IMR-90 (cell line): ENCODE measurements at regions not wholly inside any gene's neighbourhood (a gene's known extent, or its start where the extent isn't known, plus 50 kb on each side); places are given as distances from the start of the nearest gene placed in this dataset.

ENCODE experiments used
- ATAC-seq: fragments of 200-7000 bp; cut with Tn5 transposase; 2 replicates; pipeline ENCODE4 v1.9.1; 2020; ENCODE audit warnings: low read depth, mild to moderate bottlenecking, moderate library complexity
- BruUV-seq: library from RNA; stranded (reverse); fragments of 400-500 nt; replicated peaks from 2 replicates; lab custom pipeline; 2021; lab: Mats Ljungman, UMichigan
- CTCF ChIA-PET: fragments of 300-600 bp; formaldehyde crosslinking; extraction: SDS; loops from one replicate; lab custom pipeline; 2021; ENCODE audit warnings: antibody characterized with exemption; lab: Yijun Ruan, JAX
- POLR2A ChIA-PET: fragments of 300-600 bp; sonication (Branson Sonifier 250); formaldehyde crosslinking; loops from one replicate; lab custom pipeline; 2022; ENCODE audit warnings: antibody characterized with exemption; ENCODE audit not compliant: unreplicated experiment; lab: Charles Lee
- DNase-seq: peaks from one replicate; pipeline ENCODE4 v3.0.0; 2013
- H2AFZ ChIP-seq: replicated peaks from 2 replicates; pipeline ENCODE3; 2013; ENCODE audit warnings: low read length, mild to moderate bottlenecking; ENCODE audit not compliant: poor library complexity
- H2AK5ac ChIP-seq: 2 replicates; pipeline ENCODE4 v1.6.1; 2013; ENCODE audit warnings: low read depth, low read length, inconsistent platforms
- H2AK9ac ChIP-seq: replicated peaks from 2 replicates; pipeline ENCODE3; 2013; ENCODE audit warnings: mild to moderate bottlenecking, low read depth, low read length, moderate library complexity; ENCODE audit not compliant: poor library complexity
- H2BK120ac ChIP-seq: 2 replicates; pipeline ENCODE4 v1.6.1; 2013; ENCODE audit warnings: low read depth, low read length, inconsistent platforms
- H2BK15ac ChIP-seq: 3 replicates; pipeline ENCODE4 v1.6.1; 2013; ENCODE audit warnings: low read depth, low read length, inconsistent platforms
- H2BK20ac ChIP-seq: 2 replicates; pipeline ENCODE4 v1.6.1; 2013; ENCODE audit warnings: low read depth, mild to moderate bottlenecking, inconsistent platforms, low read length, moderate library complexity
- H2BK5ac ChIP-seq: 2 replicates; pipeline ENCODE4 v1.6.1; 2013; ENCODE audit warnings: mild to moderate bottlenecking, low read depth, low read length, inconsistent platforms; ENCODE audit not compliant: poor library complexity, severe bottlenecking
- H3K14ac ChIP-seq: replicated peaks from 2 replicates; pipeline ENCODE4 v1.6.1; 2013; ENCODE audit warnings: low read depth, low read length, inconsistent platforms
- H3K18ac ChIP-seq: 2 replicates; pipeline ENCODE4 v1.6.1; 2013; ENCODE audit warnings: low read depth, low read length, control low read depth
- H3K23ac ChIP-seq: 2 replicates; pipeline ENCODE4 v1.6.1; 2013; ENCODE audit warnings: low read depth, low read length, inconsistent platforms
- H3K27ac ChIP-seq: 2 replicates; pipeline ENCODE4 v1.5.1; 2013; ENCODE audit warnings: mild to moderate bottlenecking, control low read depth, low read length; ENCODE audit not compliant: insufficient read depth
- H3K27me3 ChIP-seq: 2 replicates; pipeline ENCODE4 v1.6.1; 2013; ENCODE audit warnings: low read length; ENCODE audit not compliant: control insufficient read depth, insufficient read depth
- H3K36me3 ChIP-seq: 2 replicates; pipeline ENCODE4 v1.6.1; 2013; ENCODE audit warnings: low read length, mixed read lengths; ENCODE audit not compliant: control insufficient read depth, insufficient read depth
- H3K4ac ChIP-seq: 2 replicates; pipeline ENCODE4 v1.6.1; 2013; ENCODE audit warnings: low read depth, low read length, inconsistent platforms
- H3K4me1 ChIP-seq: 2 replicates; pipeline ENCODE4 v1.6.1; 2013; ENCODE audit warnings: low read length, mixed read lengths; ENCODE audit not compliant: control insufficient read depth, insufficient read depth
- H3K4me2 ChIP-seq: 2 replicates; pipeline ENCODE4 v1.6.1; 2013; ENCODE audit warnings: low read depth, mild to moderate bottlenecking, control low read depth, low read length, moderate library complexity
- H3K4me3 ChIP-seq: 2 replicates; pipeline ENCODE4 v1.5.1; 2013; ENCODE audit warnings: low read depth, mild to moderate bottlenecking, control low read depth, low read length, moderate library complexity; ENCODE audit not compliant: insufficient read depth
- H3K56ac ChIP-seq: 2 replicates; pipeline ENCODE4 v1.6.1; 2013; ENCODE audit warnings: low read length, inconsistent platforms; ENCODE audit not compliant: insufficient read depth; ENCODE audit errors: extremely low read depth
- H3K79me1 ChIP-seq, 2 experiments: 2 replicates each; pipeline ENCODE4 v1.6.1; 2013; ENCODE audit warnings: low read length in 2 of 2, inconsistent platforms in 1 of 2, low read depth in 1 of 2
- H3K9ac ChIP-seq: 2 replicates; pipeline ENCODE4 v1.6.1; 2013; ENCODE audit warnings: low read depth, low read length, control low read depth
- H3K9me1 ChIP-seq: 2 replicates; pipeline ENCODE4 v1.6.1; 2013; ENCODE audit warnings: low read length, inconsistent platforms; ENCODE audit not compliant: insufficient read depth
- H3K9me3 ChIP-seq: 2 replicates; pipeline ENCODE4 v1.6.1; 2013; ENCODE audit warnings: low read length; ENCODE audit not compliant: control insufficient read depth, insufficient read depth
- H4K20me1 ChIP-seq: 2 replicates; pipeline ENCODE4 v1.6.1; 2013; ENCODE audit warnings: low read length, inconsistent platforms; ENCODE audit not compliant: insufficient read depth
- H4K5ac ChIP-seq: 2 replicates; pipeline ENCODE4 v1.6.1; 2013; ENCODE audit warnings: mild to moderate bottlenecking, low read depth, low read length, control low read depth
- H4K8ac ChIP-seq, 2 experiments: 2 replicates each; pipeline ENCODE4 v1.6.1; 2013; ENCODE audit warnings: low read depth in 2 of 2, low read length in 2 of 2, control low read depth in 1 of 2, inconsistent platforms in 1 of 2
- H4K91ac ChIP-seq: 2 replicates; pipeline ENCODE4 v1.6.1; 2013; ENCODE audit warnings: low read depth, low read length, inconsistent platforms; ENCODE audit not compliant: insufficient read depth
- BHLHE40 ChIP-seq: fragments of 150-350 bp; IDR thresholded peaks from 2 replicates; pipeline ENCODE4 v1.6.1; 2016; ENCODE audit warnings: mild to moderate bottlenecking, low read depth, low read length
- CEBPB ChIP-seq: IDR thresholded peaks from 2 replicates; pipeline ENCODE4 v1.6.1; 2012; ENCODE audit warnings: low read depth, low read length, improper control_type of control experiment
- CHD1 ChIP-seq: IDR thresholded peaks from 2 replicates; pipeline ENCODE4 v1.6.1; 2012; ENCODE audit warnings: low read depth, low read length, improper control_type of control experiment
- CTCF ChIP-seq: conservative IDR thresholded peaks from 2 replicates; pipeline ENCODE4 v1.5.1; 2012; ENCODE audit warnings: mild to moderate bottlenecking, low read depth, low read length, improper control_type of control experiment
- MAFK ChIP-seq: IDR thresholded peaks from 2 replicates; pipeline ENCODE4 v1.6.1; 2012; ENCODE audit warnings: low read depth, low read length, improper control_type of control experiment
- MAZ ChIP-seq: IDR thresholded peaks from 2 replicates; pipeline ENCODE4 v1.6.1; 2012; ENCODE audit warnings: low read depth, mild to moderate bottlenecking, low read length, improper control_type of control experiment, moderate library complexity, borderline replicate concordance
- MXI1 ChIP-seq: IDR thresholded peaks from 2 replicates; pipeline ENCODE4 v1.6.1; 2012; ENCODE audit warnings: low read depth, mild to moderate bottlenecking, low read length, moderate library complexity, borderline replicate concordance
- NFE2L2 ChIP-seq: fragments of 150-350 bp; IDR thresholded peaks from 2 replicates; pipeline ENCODE4 v1.6.1; 2016; ENCODE audit warnings: low read depth, mild to moderate bottlenecking, low read length
- POLR2A ChIP-seq: IDR thresholded peaks from 2 replicates; pipeline ENCODE4 v1.6.1; 2012; ENCODE audit warnings: mild to moderate bottlenecking, low read depth, low read length
- RAD21 ChIP-seq: IDR thresholded peaks from 2 replicates; pipeline ENCODE4 v1.6.1; 2012; ENCODE audit warnings: low read length, improper control_type of control experiment
- RCOR1 ChIP-seq: IDR thresholded peaks from 2 replicates; pipeline ENCODE4 v1.6.1; 2012; ENCODE audit warnings: mild to moderate bottlenecking, low read length, improper control_type of control experiment; ENCODE audit not compliant: insufficient replicate concordance
- RFX5 ChIP-seq: IDR thresholded peaks from 2 replicates; pipeline ENCODE4 v1.8.0; 2012; ENCODE audit warnings: low read depth, mild to moderate bottlenecking, low read length, moderate library complexity
- WGBS, 2 experiments: methylation state at CpG; one replicate each; pipeline versions ENCODE4 v1.1.5 to v1.1.7; 2013; ENCODE audit warnings: missing lambda C conversion rate in 2 of 2; ENCODE audit not compliant: insufficient read length in 1 of 2; ENCODE audit errors: extremely low coverage in 2 of 2; 5-methylcytosine and 5-hydroxymethylcytosine counted together
- dilution Hi-C: fragments of 300-500 bp; cut with HindIII; formaldehyde crosslinking; loops from one replicate; pipeline ENCODE4 v1.14.3; 2018; ENCODE audit warnings: low sequenced_read_pairs; ENCODE audit not compliant: unreplicated experiment
- in situ Hi-C: fragments of 300-500 bp; cut with MboI; formaldehyde crosslinking; loops from 3 replicates; pipeline ENCODE4 v1.14.3; 2019; ENCODE audit warnings: low sequenced_read_pairs, inconsistent platforms, mixed read lengths
- intact Hi-C: fragments of 100-400 bp; cut with micrococcal nuclease; formaldehyde crosslinking; loops from 2 replicates; pipeline ENCODE4 v1.10.0; 2022
- TF ChIP-seq, protein P1 (sequence below): fragments of 150-350 bp; IDR thresholded peaks from 2 replicates; pipeline ENCODE4 v1.6.1; 2017; ENCODE audit warnings: mild to moderate bottlenecking, antibody characterized with exemption, low read length, low read depth
- TF ChIP-seq, protein P2 (sequence below): fragments of 150-350 bp; IDR thresholded peaks from 2 replicates; pipeline ENCODE4 v1.6.1; 2016; ENCODE audit warnings: low read depth, mild to moderate bottlenecking, low read length, moderate library complexity, borderline replicate concordance

GRCh38 chr12:61362037-61362436 lies 898.2 kb upstream of the USP15 start:
- Histone ChIP-seq H2AK9ac (no peak overlapping the region), H3K23ac (no peak overlapping the region), H2BK5ac (no peak overlapping the region), H3K9me3 (peaks cover 7% of the 10 kb centered on the region), H3K4me3 (no peak overlapping the region), H3K36me3 (no peaks in the 10 kb centered on the region), H3K18ac (no peak overlapping the region), H2BK20ac (no peak overlapping the region), H4K91ac (no peak overlapping the region), H3K27ac (no peak overlapping the region), H3K27me3 (no peaks in the 10 kb centered on the region), H2AFZ (no peak overlapping the region), H2BK120ac (no peak overlapping the region), H3K4me2 (no peak overlapping the region), H2AK5ac (no peak overlapping the region), H3K4me1 (no peaks in the 10 kb centered on the region), H3K14ac (no peak overlapping the region), H4K20me1 (no peaks in the 10 kb centered on the region), H4K5ac (no peak overlapping the region), H3K9ac (no peak overlapping the region), H3K4ac (no peak overlapping the region), H3K79me1 (no peaks in the 10 kb centered on the region), H3K56ac (no peak overlapping the region), H3K9me1 (no peaks in the 10 kb centered on the region), H2BK15ac (no peak overlapping the region), H4K8ac (no peak overlapping the region)
- CTCF ChIA-PET = no interaction called here
- intact Hi-C loops = no loop called here
- POLR2A ChIA-PET = no interaction called here
- no TSS peak for BruUV-seq
- in situ Hi-C loops = no loop called here
- WGBS, 2 experiments = no CpG with 5 or more reads among the region's 3 CpGs
- TF ChIP-seq MAFK (no peak), MAZ (no peak), RFX5 (no peak), MXI1 (no peak), CTCF (no peak), RAD21 (no peak), RCOR1 (no peak), CEBPB (no peak), NFE2L2 (no peak), POLR2A (no peak), BHLHE40 (no peak), CHD1 (no peak)
- TF ChIP-seq, protein P1, sequence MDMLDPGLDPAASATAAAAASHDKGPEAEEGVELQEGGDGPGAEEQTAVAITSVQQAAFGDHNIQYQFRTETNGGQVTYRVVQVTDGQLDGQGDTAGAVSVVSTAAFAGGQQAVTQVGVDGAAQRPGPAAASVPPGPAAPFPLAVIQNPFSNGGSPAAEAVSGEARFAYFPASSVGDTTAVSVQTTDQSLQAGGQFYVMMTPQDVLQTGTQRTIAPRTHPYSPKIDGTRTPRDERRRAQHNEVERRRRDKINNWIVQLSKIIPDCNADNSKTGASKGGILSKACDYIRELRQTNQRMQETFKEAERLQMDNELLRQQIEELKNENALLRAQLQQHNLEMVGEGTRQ = no peak
- TF ChIP-seq, protein P2, sequence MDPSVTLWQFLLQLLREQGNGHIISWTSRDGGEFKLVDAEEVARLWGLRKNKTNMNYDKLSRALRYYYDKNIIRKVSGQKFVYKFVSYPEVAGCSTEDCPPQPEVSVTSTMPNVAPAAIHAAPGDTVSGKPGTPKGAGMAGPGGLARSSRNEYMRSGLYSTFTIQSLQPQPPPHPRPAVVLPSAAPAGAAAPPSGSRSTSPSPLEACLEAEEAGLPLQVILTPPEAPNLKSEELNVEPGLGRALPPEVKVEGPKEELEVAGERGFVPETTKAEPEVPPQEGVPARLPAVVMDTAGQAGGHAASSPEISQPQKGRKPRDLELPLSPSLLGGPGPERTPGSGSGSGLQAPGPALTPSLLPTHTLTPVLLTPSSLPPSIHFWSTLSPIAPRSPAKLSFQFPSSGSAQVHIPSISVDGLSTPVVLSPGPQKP = no peak
- no peak for ATAC-seq
- dilution Hi-C loops = no loop called here
- no peak for DNase-seq
